HG03139 (cell line): ENCODE measurements at regions not wholly inside any gene's neighbourhood (a gene's known extent, or its start where the extent isn't known, plus 50 kb on each side); places are given as distances from the start of the nearest gene placed in this dataset.
"Not testable (repeated sequence)": the region's sequence is repeated elsewhere in the genome, so short reads cannot be mapped to it uniquely, and the experiment has no call there.

Experiments used
- ATAC-seq: cut with Tn5 transposase; IDR thresholded peaks from one replicate; pipeline ENCODE4 v1.9.1; 2021; ENCODE audit not compliant: unreplicated experiment

DNA sequence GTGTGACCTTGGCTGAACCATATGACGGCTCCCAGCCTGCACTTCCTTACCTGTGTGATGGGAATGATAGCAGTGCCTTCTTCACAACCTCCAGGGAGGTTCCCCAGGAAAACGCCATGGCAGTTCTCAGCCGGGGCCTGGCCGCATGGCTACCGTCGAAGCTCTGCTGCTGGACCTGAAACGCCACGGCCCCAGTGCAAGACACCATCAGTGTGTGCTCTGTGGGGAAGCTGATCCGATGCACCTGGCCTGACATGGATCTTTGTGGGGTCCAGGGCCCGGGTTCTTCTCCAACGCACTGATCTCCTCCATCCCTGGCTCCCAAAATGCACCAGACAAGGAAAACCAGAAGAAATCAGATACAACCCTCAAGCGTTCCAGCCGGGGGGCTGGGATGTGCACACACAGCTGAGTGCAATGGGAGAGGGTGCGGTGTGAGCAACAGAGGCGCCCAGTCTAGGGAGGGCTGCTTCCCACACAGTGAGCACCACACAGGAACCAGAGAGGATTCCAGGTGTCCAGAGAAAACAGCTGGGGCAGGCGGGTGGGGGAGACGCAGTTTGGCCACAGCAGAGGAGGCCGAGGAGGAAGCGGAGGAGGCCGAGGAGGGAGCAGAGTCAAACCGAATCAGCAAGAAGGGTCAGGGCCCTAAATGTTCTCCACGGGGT is 54.3 kb upstream of the ZNF469 start:
- ATAC-seq, result no peak

DNA sequence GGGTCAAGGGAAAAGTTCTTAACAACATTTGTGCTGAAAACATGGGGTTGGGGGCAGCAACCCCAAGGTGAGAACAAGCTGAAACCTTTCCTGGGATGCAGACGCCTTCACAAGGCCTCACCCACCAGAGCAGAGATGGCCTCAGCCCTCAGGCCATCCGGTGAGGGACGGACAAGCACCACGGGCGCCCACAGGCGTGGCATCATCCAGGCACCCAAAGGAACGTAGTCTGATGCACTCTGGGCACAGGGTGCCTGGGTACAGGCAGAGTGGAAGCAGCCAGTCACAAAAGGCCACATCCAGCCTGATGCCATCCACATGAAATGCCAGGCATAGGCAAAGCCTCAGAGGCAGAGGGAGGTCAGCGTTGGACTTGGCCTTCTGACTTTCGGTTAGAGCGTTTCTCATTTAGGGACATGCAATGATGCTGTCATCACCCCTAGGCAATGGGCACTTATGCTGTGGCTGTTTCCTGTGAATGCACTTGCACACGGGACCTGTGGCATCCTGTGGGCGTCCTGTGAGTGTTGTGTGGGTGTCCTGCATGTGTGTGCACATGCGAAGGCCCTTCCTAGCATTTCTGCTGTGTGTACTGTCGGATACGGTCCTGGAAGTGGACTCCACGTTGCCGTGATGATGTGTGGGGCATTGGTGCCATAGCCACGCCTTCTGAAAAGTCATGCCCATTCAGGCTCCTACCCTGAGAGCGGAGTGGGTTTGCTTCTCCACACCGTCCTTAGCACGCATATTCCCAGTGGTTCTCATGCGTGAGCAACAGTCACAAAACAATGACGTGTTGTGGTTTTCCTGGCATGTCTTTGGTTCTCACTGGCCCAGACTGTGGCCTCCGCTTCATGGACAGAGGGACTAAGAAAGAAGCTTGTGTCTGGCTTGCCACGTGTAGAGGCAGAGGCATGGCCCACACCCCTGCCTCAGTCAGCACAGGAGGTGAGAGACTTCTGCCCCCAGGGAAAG is 52.7 kb upstream of the ZNF469 start:
- ATAC-seq, result no peak

DNA sequence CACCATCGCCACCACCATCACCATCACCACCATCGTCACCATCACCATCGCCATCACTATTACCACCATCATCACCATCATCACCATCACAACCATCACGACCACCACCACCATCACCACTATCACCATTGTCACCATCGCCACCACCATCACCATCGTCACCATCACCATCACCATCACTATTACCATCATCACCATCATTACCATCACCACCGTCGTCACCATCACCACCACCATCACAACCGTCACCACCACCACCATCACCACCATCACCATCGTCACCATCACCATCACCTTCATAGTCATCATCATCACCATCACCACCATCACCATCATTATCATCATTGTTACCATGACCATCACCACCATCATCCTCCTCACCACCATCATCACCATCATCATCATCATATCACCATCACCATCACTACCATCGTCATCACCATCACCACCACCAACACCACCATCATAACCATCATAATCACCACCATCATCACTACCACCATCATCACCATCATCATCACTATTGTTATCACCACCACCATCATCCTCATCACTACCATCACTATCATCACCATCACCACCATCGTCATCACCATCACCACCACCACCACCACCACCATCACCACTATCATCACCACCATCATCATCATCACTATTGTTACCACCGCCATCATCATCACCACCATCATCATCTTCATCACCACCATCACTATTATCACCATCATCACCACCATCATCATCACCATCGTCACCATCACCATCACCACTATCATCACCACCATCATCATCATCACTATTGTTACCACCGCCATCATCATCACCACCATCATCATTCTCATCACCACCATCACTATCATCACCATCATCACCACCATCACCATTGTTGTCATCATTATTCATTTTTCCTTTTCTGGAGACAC is 51.5 kb upstream of the ZNF469 start:
- ATAC-seq, result no peak

DNA sequence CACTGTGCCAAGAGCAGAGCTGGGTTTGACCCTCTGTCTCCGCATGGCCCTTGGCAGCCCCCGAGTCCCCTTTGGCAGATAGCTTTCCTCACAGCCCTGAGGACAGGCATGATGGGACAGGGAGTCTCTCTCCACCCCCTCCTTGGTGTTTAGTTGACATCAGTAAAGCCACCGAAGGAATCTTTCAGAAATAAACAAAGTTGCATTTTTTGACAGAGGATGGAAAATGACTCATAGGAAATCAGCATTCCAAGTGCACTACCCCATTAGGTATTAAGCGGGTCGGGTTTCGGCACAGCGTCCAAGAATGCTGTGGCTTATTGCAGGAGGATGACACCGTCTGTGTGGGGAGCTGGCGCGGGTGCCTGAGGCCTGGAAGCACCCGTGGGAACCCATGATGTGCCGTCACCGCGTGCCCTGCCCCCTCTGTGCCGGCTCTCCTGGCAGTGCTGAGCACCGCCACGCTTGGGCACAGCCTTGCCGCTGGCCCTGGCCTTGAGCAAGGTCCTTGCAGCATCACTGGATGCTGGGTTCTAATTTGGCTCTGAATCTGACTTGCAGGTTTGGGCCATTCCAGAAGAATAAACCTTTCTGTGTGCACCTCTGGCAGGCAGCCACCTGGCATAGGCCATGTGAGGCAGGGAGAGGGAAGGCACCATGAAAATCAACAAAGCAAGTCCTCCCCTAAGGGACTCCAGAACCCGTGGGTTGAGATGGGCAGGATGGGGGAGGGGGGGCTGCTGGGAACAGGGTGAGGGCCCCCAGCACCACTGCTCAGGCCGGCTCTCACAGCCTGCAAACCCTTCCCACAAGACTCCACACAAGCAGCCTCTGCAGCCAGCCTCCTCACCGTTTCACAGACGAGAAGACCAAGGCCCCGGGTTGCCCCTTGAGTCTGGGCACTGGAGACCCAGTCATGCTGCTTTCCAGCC is 50.5 kb upstream of the ZNF469 start:
- ATAC-seq, result no peak

DNA sequence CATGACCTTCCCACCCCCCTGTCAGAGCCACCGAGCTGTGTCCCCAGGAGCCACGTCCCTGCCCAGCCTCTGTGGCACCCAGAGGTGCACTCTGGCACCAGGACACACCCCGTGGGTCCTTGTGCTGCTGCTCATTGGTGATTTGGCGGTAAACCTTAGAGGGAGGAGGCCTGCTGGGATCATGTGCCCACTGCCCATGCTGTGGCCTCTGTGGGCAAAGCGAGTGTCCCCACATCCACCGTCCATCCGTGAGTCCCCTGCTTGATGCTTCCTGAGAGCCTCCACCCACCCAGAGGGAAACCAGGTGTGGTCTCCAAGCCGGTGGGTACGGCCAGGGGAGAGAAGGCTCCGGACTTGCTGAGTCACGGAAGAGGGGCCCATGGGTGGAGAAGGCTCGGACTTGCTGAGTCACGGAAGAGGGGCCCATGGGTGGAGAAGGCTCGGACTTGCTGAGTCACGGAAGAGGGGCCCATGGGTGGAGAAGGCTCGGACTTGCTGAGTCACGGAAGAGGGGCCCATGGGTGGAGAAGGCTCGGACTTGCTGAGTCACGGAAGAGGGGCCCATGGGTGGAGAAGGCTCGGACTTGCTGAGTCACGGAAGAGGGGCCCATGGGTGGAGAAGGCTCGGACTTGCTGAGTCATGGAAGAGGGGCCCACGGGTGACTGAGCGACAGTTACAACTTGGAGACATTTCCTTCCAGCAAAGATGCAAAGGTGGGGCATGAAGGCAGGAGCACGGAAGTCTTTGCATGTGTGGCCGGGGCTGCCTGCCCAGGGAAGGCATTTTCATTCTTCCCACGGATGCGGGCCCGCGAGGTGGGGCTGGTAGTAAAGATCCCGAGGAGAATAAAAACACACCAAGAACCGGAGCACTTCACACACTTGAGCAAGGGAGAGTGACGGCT is 49.6 kb upstream of the ZNF469 start:
- not testable (repeated sequence) for ATAC-seq
